SK-N-SH treated with all-trans-retinoic acid at 6 μM for 48 hours (cell line): ENCODE measurements at regions not wholly inside any gene's neighbourhood (a gene's known extent, or its start where the extent isn't known, plus 50 kb on each side); places are given as distances from the start of the nearest gene placed in this dataset.

Experiments used
- ATAC-seq: fragments of 200-7000 bp; cut with Tn5 transposase; 3 replicates; pipeline ENCODE4 v1.9.1; 2020; ENCODE audit warnings: mild to moderate bottlenecking, moderate library complexity
- ARNTL ChIP-seq: fragments of 450-650 bp; formaldehyde crosslinking; IDR thresholded peaks from 2 replicates; pipeline ENCODE4 v1.5.0; 2020; ENCODE audit warnings: low read depth, mild to moderate bottlenecking, moderate library complexity, borderline replicate concordance
- BACH2 ChIP-seq: fragments of 250-450 bp; sonication (Bioruptor Pico); IDR thresholded peaks from 2 replicates; pipeline ENCODE4 v1.9.0; 2021; ENCODE audit warnings: mild to moderate bottlenecking, borderline replicate concordance
- CREB5 ChIP-seq: fragments of 250-450 bp; sonication (Bioruptor Pico); IDR thresholded peaks from 2 replicates; pipeline ENCODE4 v1.5.1; 2020; ENCODE audit warnings: low read depth, mild to moderate bottlenecking, moderate library complexity
- CSRNP3 ChIP-seq: fragments of 250-450 bp; sonication (Bioruptor Pico); IDR thresholded peaks from 2 replicates; pipeline ENCODE4 v1.5.1; 2021; ENCODE audit warnings: mild to moderate bottlenecking, moderate library complexity
- GLIS3 ChIP-seq: fragments of 250-450 bp; sonication (Bioruptor Pico); IDR thresholded peaks from 2 replicates; pipeline ENCODE4 v1.5.0; 2020; ENCODE audit warnings: mild to moderate bottlenecking, moderate library complexity
- ISL1 ChIP-seq: fragments of 250-450 bp; sonication (Bioruptor Pico); IDR thresholded peaks from 2 replicates; pipeline ENCODE4 v2.1.2; 2022; ENCODE audit warnings: mild to moderate bottlenecking, moderate library complexity
- OSR1 ChIP-seq: fragments of 250-450 bp; sonication (Bioruptor Pico); IDR thresholded peaks from 2 replicates; pipeline ENCODE4 v1.8.0; 2022; ENCODE audit warnings: moderate library complexity, mild to moderate bottlenecking, inconsistent platforms
- POU6F1 ChIP-seq: fragments of 250-450 bp; sonication (Bioruptor Pico); IDR thresholded peaks from 2 replicates; pipeline ENCODE4 v1.8.0; 2021; ENCODE audit warnings: low read depth, mild to moderate bottlenecking, moderate library complexity, borderline replicate concordance
- RARB ChIP-seq: fragments of 250-450 bp; sonication (Bioruptor Pico); IDR thresholded peaks from 2 replicates; pipeline ENCODE4 v1.8.0; 2021; ENCODE audit warnings: mild to moderate bottlenecking, moderate library complexity
- SNAI2 ChIP-seq: fragments of 250-450 bp; sonication (Bioruptor Pico); IDR thresholded peaks from 2 replicates; pipeline ENCODE4 v1.5.0; 2020; ENCODE audit warnings: mild to moderate bottlenecking, moderate library complexity
- TCF4 ChIP-seq: fragments of 250-450 bp; sonication (Bioruptor Pico); IDR thresholded peaks from 2 replicates; pipeline ENCODE4 v1.8.0; 2021; ENCODE audit warnings: mild to moderate bottlenecking, moderate library complexity, borderline replicate concordance
- TOX ChIP-seq: fragments of 250-450 bp; sonication (Bioruptor Pico); IDR thresholded peaks from 2 replicates; pipeline ENCODE4 v1.8.0; 2021; ENCODE audit warnings: mild to moderate bottlenecking, moderate library complexity, borderline replicate concordance
- TSHZ2 ChIP-seq: fragments of 250-450 bp; sonication (Bioruptor Pico); IDR thresholded peaks from 2 replicates; pipeline ENCODE4 v1.5.0; 2020; ENCODE audit warnings: mild to moderate bottlenecking, moderate library complexity
- ZFP3 ChIP-seq: fragments of 250-450 bp; sonication (Bioruptor Pico); IDR thresholded peaks from 2 replicates; pipeline ENCODE4 v1.5.0; 2020; ENCODE audit warnings: mild to moderate bottlenecking, moderate library complexity
- ZFP30 ChIP-seq: fragments of 450-650 bp; formaldehyde crosslinking; IDR thresholded peaks from 2 replicates; pipeline ENCODE4 v1.5.0; 2022; ENCODE audit warnings: mild to moderate bottlenecking, moderate library complexity
- ZNF565 ChIP-seq: fragments of 450-650 bp; formaldehyde crosslinking; conservative IDR thresholded peaks from 2 replicates; pipeline ENCODE4 v1.5.0; 2020; ENCODE audit warnings: low read depth, mild to moderate bottlenecking, moderate library complexity
- ZNF70 ChIP-seq: fragments of 450-650 bp; formaldehyde crosslinking; IDR thresholded peaks from 2 replicates; pipeline ENCODE4 v1.5.0; 2020; ENCODE audit warnings: mild to moderate bottlenecking, moderate library complexity
- ZNF8 ChIP-seq: fragments of 450-650 bp; formaldehyde crosslinking; IDR thresholded peaks from 2 replicates; pipeline ENCODE4 v1.5.0; 2020; ENCODE audit warnings: mild to moderate bottlenecking, moderate library complexity

- no peak for TF ChIP-seq TSHZ2 (CRISPR knock-in tag)
- no peak for TF ChIP-seq TCF4
- TF ChIP-seq TOX: no peak
- no peak for TF ChIP-seq ZNF8 (CRISPR knock-in tag)
- TF ChIP-seq BACH2: no peak
- no peak for TF ChIP-seq OSR1
- TF ChIP-seq ZNF70 (CRISPR knock-in tag): no peak
- TF ChIP-seq CSRNP3: no peak
- TF ChIP-seq SNAI2: no peak
- TF ChIP-seq RARB (CRISPR knock-in tag): no peak
- TF ChIP-seq CREB5 (CRISPR knock-in tag): no peak
- no peak for TF ChIP-seq POU6F1
- TF ChIP-seq GLIS3 (CRISPR knock-in tag): no peak
- no peak for TF ChIP-seq ISL1
- ATAC-seq: no peak
Measured at GRCh38 chr3:30964612-30965011, 70.2 kb upstream of the GADL1 start.

GRCh38 chr3:30966896-30967295, 72.4 kb upstream of the GADL1 start:
- no peak for TF ChIP-seq TOX
- no peak for TF ChIP-seq ZNF565 (CRISPR knock-in tag)
- no peak for TF ChIP-seq RARB (CRISPR knock-in tag)
- TF ChIP-seq GLIS3 (CRISPR knock-in tag): no peak
- TF ChIP-seq SNAI2: no peak
- no peak for TF ChIP-seq ARNTL (CRISPR knock-in tag)
- TF ChIP-seq POU6F1: no peak
- no peak for ATAC-seq

- ATAC-seq: peak; percentile 53; the same call in 1 of the 3 replicates
Measured at GRCh38 chr3:30970183-30970582, 75.7 kb upstream of the GADL1 start.

More at GRCh38 chr3:30970183-30970582, 75.7 kb upstream of the GADL1 start:
- no peak for TF ChIP-seq BACH2
- no peak for TF ChIP-seq ZNF8 (CRISPR knock-in tag)
- TF ChIP-seq ARNTL (CRISPR knock-in tag): no peak
- no peak for TF ChIP-seq TCF4
- no peak for TF ChIP-seq ZFP3
- no peak for TF ChIP-seq TSHZ2 (CRISPR knock-in tag)
- TF ChIP-seq CSRNP3: no peak
- TF ChIP-seq ZFP30 (CRISPR knock-in tag): no peak
